ENCODE measurements at regions not wholly inside any gene's neighbourhood (a gene's known extent, or its start where the extent isn't known, plus 50 kb on each side); places are given as distances from the start of the nearest gene placed in this dataset.

DNA sequence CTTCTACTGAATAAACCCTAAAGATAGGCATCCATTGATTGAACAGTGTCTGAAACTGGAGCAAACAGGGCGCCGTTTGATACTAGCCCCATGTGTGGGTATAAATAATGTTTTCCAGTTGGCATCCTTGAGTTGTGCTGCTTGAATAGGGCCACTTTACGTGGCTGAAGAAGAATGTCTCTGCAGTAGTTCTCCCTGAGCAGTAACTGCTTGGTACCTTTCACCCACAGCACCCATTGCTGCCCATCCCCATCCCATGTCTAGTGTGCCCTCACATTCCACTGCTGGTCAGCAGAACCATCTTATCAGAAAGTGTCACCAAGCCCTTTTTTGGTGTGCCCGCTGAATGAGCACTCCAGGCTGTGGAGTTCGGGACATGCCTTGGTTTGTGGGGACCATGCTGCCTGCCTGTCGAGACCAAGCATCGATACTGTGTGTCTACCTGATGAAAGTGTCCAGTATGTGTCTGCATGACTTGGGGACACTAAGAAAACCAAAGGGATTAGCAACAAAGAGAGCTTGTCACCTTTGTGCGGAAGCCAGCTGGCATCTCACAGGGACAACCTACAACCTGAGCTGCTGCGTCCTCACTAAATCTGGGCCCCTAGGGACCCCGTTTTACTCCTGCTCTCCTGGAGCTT is 162.0 kb downstream of the TM9SF2 start:
- TF ChIP-seq, protein P1, sequence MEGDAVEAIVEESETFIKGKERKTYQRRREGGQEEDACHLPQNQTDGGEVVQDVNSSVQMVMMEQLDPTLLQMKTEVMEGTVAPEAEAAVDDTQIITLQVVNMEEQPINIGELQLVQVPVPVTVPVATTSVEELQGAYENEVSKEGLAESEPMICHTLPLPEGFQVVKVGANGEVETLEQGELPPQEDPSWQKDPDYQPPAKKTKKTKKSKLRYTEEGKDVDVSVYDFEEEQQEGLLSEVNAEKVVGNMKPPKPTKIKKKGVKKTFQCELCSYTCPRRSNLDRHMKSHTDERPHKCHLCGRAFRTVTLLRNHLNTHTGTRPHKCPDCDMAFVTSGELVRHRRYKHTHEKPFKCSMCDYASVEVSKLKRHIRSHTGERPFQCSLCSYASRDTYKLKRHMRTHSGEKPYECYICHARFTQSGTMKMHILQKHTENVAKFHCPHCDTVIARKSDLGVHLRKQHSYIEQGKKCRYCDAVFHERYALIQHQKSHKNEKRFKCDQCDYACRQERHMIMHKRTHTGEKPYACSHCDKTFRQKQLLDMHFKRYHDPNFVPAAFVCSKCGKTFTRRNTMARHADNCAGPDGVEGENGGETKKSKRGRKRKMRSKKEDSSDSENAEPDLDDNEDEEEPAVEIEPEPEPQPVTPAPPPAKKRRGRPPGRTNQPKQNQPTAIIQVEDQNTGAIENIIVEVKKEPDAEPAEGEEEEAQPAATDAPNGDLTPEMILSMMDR (IDR thresholded peaks at IDR 0.05), result no peak
- no peak for TF ChIP-seq POLR2A (IDR thresholded peaks at IDR 0.05)
- no peak for TF ChIP-seq POLR2AphosphoS5 (IDR thresholded peaks at IDR 0.05)
- no peak for TF ChIP-seq EP300 (IDR thresholded peaks at IDR 0.05)
